HEK293 (cell line): ENCODE measurements at regions not wholly inside any gene's neighbourhood (a gene's known extent, or its start where the extent isn't known, plus 50 kb on each side); places are given as distances from the start of the nearest gene placed in this dataset.

ENCODE experiments used
- BCL11A ChIP-seq: fragments of 450-650 bp; formaldehyde crosslinking; IDR thresholded peaks from 2 replicates; pipeline ENCODE4 v1.5.1; 2016; ENCODE audit warnings: low read depth, missing biosample characterization, missing genetic modification characterization
- CTCF ChIP-seq: fragments of 450-650 bp; formaldehyde crosslinking; IDR thresholded peaks from 2 replicates; pipeline ENCODE4 v1.5.1; 2016; ENCODE audit warnings: missing biosample characterization, missing genetic modification characterization
- GLI4 ChIP-seq: fragments of 450-650 bp; formaldehyde crosslinking; IDR thresholded peaks from 2 replicates; pipeline ENCODE4 v1.5.1; 2016; ENCODE audit warnings: missing biosample characterization, missing genetic modification characterization
- SP2 ChIP-seq: fragments of 450-650 bp; formaldehyde crosslinking; IDR thresholded peaks from 2 replicates; pipeline ENCODE4 v1.5.1; 2016; ENCODE audit warnings: missing biosample characterization, missing genetic modification characterization
- TCF7L2 ChIP-seq: IDR thresholded peaks from 2 replicates; pipeline ENCODE4 v1.6.1; 2011; ENCODE audit warnings: low read depth, mild to moderate bottlenecking, inconsistent platforms, low read length, moderate library complexity, borderline replicate concordance
- YY1 ChIP-seq: fragments of 450-650 bp; formaldehyde crosslinking; IDR thresholded peaks from 2 replicates; pipeline ENCODE4 v1.5.1; 2018; ENCODE audit warnings: missing biosample characterization, missing genetic modification characterization
- ZBTB17 ChIP-seq: fragments of 450-650 bp; formaldehyde crosslinking; IDR thresholded peaks from 2 replicates; pipeline ENCODE4 v1.5.1; 2016; ENCODE audit warnings: missing biosample characterization, missing genetic modification characterization
- ZNF23 ChIP-seq: fragments of 450-650 bp; formaldehyde crosslinking; IDR thresholded peaks from 2 replicates; pipeline ENCODE4 v1.5.1; 2016; ENCODE audit warnings: missing biosample characterization, missing genetic modification characterization, borderline replicate concordance
- ZNF350 ChIP-seq: fragments of 450-650 bp; formaldehyde crosslinking; IDR thresholded peaks from 2 replicates; pipeline ENCODE4 v1.5.0; 2017; ENCODE audit warnings: missing biosample characterization, mild to moderate bottlenecking, missing genetic modification characterization
- ZNF639 ChIP-seq: fragments of 450-650 bp; formaldehyde crosslinking; IDR thresholded peaks from 2 replicates; pipeline ENCODE4 v1.5.1; 2016; ENCODE audit warnings: missing biosample characterization, missing genetic modification characterization
- ZNF658 ChIP-seq: fragments of 450-650 bp; formaldehyde crosslinking; IDR thresholded peaks from 2 replicates; pipeline ENCODE4; 2016; ENCODE audit warnings: missing biosample characterization, missing genetic modification characterization

- TF ChIP-seq CTCF (no peak), ZNF350 (tag by site-specific recombination) (no peak), GLI4 (tag by site-specific recombination) (no peak), ZNF639 (tag by site-specific recombination) (no peak), ZNF658 (tag by site-specific recombination) (no peak), SP2 (tag by site-specific recombination) (no peak), TCF7L2 (no peak), ZBTB17 (tag by site-specific recombination) (no peak), ZNF23 (no peak), BCL11A (tag by site-specific recombination) (no peak), YY1 (tag by site-specific recombination) (no peak)
Measured at GRCh38 chr16:82264756-82265155, 94.7 kb upstream of the MPHOSPH6 start.
